K562 (cell line): ENCODE measurements at regions not wholly inside any gene's neighbourhood (a gene's known extent, or its start where the extent isn't known, plus 50 kb on each side); places are given as distances from the start of the nearest gene placed in this dataset.

Source experiments
- POLR2A ChIP-seq: fragments of 450-650 bp; conservative IDR thresholded peaks from 2 replicates; pipeline ENCODE4 v1.6.1; 2016
- RFX1 ChIP-seq: fragments of 450-650 bp; IDR thresholded peaks from 2 replicates; pipeline ENCODE4 v1.6.1; 2016; ENCODE audit warnings: mild to moderate bottlenecking, moderate library complexity
- THRAP3 ChIP-seq: fragments of 450-650 bp; IDR thresholded peaks from 2 replicates; pipeline ENCODE4 v1.6.1; 2016; ENCODE audit warnings: mild to moderate bottlenecking, inconsistent platforms, borderline replicate concordance
- ZNF282 ChIP-seq: sonication (generic); formaldehyde crosslinking; IDR thresholded peaks from 2 replicates; pipeline ENCODE4 v1.8.1; 2023; ENCODE audit warnings: missing genetic modification reagents
- TF ChIP-seq, protein P1 (sequence below), 2 experiments: fragments of 450-650 bp in 1 of 2; sonication (generic) in 1 of 2; formaldehyde crosslinking; conservative IDR thresholded peaks; 2 replicates each; pipeline versions ENCODE4 v1.4.0 to v1.8.1; 2020 to 2022; ENCODE audit warnings: mild to moderate bottlenecking in 1 of 2, missing genetic modification reagents in 1 of 2
- TF ChIP-seq, protein P2 (sequence below), 3 experiments: IDR thresholded peaks in 2 of 3; conservative IDR thresholded peaks in 1 of 3; 2 replicates each; pipeline ENCODE4 v1.5.1; 2011 to 2012; ENCODE audit warnings: low read length in 3 of 3, mild to moderate bottlenecking in 3 of 3, control low read depth in 2 of 3, improper control_type of control experiment in 1 of 3, inconsistent platforms in 1 of 3, low read depth in 1 of 3, mixed read lengths in 1 of 3, moderate library complexity in 1 of 3; ENCODE audit not compliant: insufficient read depth in 2 of 3

DNA sequence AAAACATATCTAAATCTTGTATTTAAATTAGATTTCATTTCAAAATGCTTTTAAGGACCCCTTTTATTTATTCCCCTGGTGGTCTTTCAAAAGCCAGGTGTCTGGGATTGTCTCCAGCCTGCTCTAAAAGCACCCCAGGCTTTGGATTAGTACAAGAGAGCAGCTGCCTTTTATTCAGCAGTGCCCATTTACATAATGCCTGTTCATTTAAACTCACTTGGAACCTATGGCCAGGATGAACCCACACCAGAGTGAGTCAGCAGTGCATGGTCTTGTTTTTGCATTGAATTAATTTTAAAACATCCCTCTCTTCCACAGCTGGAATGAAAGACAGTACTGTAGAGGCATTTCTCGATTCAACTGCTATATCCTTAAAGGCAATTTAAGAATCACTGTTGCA, 64.1 kb upstream of the TENM3 start:
- TF ChIP-seq, protein P1, sequence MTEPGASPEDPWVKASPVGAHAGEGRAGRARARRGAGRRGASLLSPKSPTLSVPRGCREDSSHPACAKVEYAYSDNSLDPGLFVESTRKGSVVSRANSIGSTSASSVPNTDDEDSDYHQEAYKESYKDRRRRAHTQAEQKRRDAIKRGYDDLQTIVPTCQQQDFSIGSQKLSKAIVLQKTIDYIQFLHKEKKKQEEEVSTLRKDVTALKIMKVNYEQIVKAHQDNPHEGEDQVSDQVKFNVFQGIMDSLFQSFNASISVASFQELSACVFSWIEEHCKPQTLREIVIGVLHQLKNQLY (CRISPR knock-in tag; conservative IDR thresholded peaks at IDR 0.05) = no peak
- TF ChIP-seq RFX1 (no peak), ZNF282 (CRISPR knock-in tag) (no peak), THRAP3 (no peak), POLR2A (no peak)
- TF ChIP-seq, protein P2, sequence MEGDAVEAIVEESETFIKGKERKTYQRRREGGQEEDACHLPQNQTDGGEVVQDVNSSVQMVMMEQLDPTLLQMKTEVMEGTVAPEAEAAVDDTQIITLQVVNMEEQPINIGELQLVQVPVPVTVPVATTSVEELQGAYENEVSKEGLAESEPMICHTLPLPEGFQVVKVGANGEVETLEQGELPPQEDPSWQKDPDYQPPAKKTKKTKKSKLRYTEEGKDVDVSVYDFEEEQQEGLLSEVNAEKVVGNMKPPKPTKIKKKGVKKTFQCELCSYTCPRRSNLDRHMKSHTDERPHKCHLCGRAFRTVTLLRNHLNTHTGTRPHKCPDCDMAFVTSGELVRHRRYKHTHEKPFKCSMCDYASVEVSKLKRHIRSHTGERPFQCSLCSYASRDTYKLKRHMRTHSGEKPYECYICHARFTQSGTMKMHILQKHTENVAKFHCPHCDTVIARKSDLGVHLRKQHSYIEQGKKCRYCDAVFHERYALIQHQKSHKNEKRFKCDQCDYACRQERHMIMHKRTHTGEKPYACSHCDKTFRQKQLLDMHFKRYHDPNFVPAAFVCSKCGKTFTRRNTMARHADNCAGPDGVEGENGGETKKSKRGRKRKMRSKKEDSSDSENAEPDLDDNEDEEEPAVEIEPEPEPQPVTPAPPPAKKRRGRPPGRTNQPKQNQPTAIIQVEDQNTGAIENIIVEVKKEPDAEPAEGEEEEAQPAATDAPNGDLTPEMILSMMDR (IDR thresholded peaks at IDR 0.05 in 2 of 3, conservative IDR thresholded peaks at IDR 0.05 in 1 of 3; ENCODE audit: insufficient read depth in 2 of 3, low read depth in 1 of 3, low read length in 3 of 3) = no peak
